ENCODE measurements at regions not wholly inside any gene's neighbourhood (a gene's known extent, or its start where the extent isn't known, plus 50 kb on each side); places are given as distances from the start of the nearest gene placed in this dataset.

GRCh38 chr2:41763141-41763540 is 284.7 kb upstream of the PKDCC start:
- TF ChIP-seq CTCF (IDR thresholded peaks at IDR 0.05; ENCODE audit: low read length) (no peak), EZH2 (optimal IDR thresholded peaks at IDR 0.05; ENCODE audit: low read depth, low read length) (no peak), EZH2phosphoT487 (IDR thresholded peaks at IDR 0.05; ENCODE audit: low read length) (no peak)

All from MM.1S (cell line).